ENCODE measurements at regions not wholly inside any gene's neighbourhood (a gene's known extent, or its start where the extent isn't known, plus 50 kb on each side); places are given as distances from the start of the nearest gene placed in this dataset.

DNA sequence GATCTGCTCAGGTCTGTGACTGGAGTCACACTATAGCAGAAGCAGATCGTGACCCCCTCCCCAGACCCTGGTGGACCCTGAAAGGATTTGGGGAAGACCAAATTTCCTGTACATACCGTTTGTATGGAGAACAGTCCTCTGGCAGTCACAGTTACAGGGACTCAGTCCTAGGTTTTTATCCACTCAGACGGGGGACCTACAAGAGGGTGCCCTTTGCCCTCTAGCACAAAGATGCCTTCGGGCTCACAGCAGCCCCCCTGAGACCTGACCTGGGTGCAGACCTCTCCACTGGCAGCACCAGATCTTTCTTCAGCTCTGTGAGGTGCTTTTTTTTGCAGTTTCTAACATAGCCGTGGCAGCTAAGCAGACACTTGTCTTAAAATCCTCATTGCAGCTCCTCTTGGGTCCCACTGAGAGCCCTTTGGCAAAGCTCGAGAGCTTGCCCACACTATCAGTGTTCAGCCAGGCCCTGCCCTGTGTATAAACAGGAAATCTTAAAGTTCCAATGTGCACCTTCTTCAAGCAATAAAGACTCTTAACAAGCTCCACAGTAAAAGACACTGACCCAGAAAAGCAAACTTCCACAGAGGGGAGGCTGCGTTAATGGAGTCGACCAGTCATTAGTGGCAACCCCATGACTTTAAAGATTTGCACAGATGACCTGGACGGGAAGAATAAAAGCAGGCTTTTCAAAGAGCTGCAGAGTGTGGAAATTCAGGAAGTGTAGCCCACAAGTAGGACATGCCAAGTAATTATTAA, 71.8 kb upstream of the LHFPL2 start:
- Histone ChIP-seq H3K4me1 (ENCODE audit: control insufficient read depth, low read length) (peaks cover 52% of the 10 kb centered on the region), H3K27ac (ENCODE audit: low read depth, low read length) (no peak overlapping the region), H3K9me3 (ENCODE audit: control insufficient read depth, insufficient read depth, low read length) (no peaks in the 10 kb centered on the region), H3K4me2 (ENCODE audit: low read length) (peak overlapping the region; percentile 29), H3K36me3 (ENCODE audit: control insufficient read depth, low read length) (no peaks in the 10 kb centered on the region), H3F3A (ENCODE audit: control insufficient read depth, insufficient read depth) (no peaks in the 10 kb centered on the region), H3K27me3 (ENCODE audit: control insufficient read depth, low read length) (no peaks in the 10 kb centered on the region), H3K79me2 (ENCODE audit: control insufficient read depth, low read length) (no peaks in the 10 kb centered on the region), H3K4me3 (ENCODE audit: low read length) (peak overlapping the region; percentile 20; the same call in 1 of the 2 replicates), H4K20me1 (ENCODE audit: control insufficient read depth, insufficient read depth, low read depth, low read length) (no peaks in the 10 kb centered on the region), H3K9me2 (replicated peaks; ENCODE audit: control insufficient read depth, low read length) (no peaks in the 10 kb centered on the region)
- no peak for TF ChIP-seq EZH2phosphoT487 (IDR thresholded peaks at IDR 0.05; ENCODE audit: borderline replicate concordance, low read length)
- TF ChIP-seq, protein P1, sequence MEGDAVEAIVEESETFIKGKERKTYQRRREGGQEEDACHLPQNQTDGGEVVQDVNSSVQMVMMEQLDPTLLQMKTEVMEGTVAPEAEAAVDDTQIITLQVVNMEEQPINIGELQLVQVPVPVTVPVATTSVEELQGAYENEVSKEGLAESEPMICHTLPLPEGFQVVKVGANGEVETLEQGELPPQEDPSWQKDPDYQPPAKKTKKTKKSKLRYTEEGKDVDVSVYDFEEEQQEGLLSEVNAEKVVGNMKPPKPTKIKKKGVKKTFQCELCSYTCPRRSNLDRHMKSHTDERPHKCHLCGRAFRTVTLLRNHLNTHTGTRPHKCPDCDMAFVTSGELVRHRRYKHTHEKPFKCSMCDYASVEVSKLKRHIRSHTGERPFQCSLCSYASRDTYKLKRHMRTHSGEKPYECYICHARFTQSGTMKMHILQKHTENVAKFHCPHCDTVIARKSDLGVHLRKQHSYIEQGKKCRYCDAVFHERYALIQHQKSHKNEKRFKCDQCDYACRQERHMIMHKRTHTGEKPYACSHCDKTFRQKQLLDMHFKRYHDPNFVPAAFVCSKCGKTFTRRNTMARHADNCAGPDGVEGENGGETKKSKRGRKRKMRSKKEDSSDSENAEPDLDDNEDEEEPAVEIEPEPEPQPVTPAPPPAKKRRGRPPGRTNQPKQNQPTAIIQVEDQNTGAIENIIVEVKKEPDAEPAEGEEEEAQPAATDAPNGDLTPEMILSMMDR (IDR thresholded peaks at IDR 0.05; ENCODE audit: low read depth, low read length, poor library complexity, severe bottlenecking): no peak

DNA sequence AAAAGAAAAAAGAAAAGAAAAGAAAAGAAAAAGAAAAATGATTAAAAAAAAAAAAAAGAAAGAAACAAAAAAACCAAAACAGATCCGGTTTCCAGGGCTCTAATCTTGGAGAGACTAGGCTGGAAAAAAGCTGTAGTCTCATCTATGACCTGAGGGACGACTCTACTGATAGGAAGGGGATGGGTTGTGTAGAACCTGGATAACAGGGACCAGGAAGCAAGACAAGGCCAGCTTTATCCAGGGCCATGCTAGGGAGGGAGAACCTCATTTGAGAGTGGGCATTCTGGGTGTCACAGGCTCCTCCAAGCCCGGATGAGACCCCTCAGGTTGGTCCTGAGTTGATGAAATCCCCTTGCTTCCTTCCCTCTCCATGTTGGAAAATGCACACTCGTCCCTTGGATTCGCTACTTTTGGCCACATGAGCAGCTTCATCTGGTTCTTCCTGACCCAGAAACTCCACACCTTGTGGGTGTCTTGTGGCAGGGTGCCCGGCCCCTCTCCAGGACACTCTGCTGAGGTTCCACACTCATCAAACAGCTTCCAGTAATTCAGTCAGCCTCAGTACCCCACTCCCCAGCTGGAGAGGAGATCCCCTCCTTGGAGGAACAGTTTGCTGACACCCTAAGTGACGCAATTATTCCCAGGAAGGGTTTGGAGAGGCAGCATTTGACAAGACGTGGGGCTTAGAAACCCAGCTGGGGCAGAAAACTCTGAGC, 71.1 kb upstream of the LHFPL2 start:
- H3F3A ChIP-seq (ENCODE audit: control insufficient read depth, insufficient read depth): no peaks in the 10 kb centered on the region
- no peaks in the 10 kb centered on the region for H3K36me3 ChIP-seq (ENCODE audit: control insufficient read depth, low read length)
- H4K20me1 ChIP-seq (ENCODE audit: control insufficient read depth, insufficient read depth, low read depth, low read length): no peaks in the 10 kb centered on the region
- no peaks in the 10 kb centered on the region for H3K79me2 ChIP-seq (ENCODE audit: control insufficient read depth, low read length)
- H3K4me3 ChIP-seq (ENCODE audit: low read length): no peak overlapping the region
- H3K27ac ChIP-seq (ENCODE audit: low read depth, low read length): no peak overlapping the region
- H3K9me2 ChIP-seq (replicated peaks; ENCODE audit: control insufficient read depth, low read length): no peaks in the 10 kb centered on the region
- H3K27me3 ChIP-seq (ENCODE audit: control insufficient read depth, low read length): no peaks in the 10 kb centered on the region
- TF ChIP-seq EZH2phosphoT487 (IDR thresholded peaks at IDR 0.05; ENCODE audit: borderline replicate concordance, low read length): no peak
- TF ChIP-seq, protein P1 (IDR thresholded peaks at IDR 0.05; ENCODE audit: low read depth, low read length, poor library complexity, severe bottlenecking): no peak
- H3K4me1 ChIP-seq (ENCODE audit: control insufficient read depth, low read length): peaks cover 49% of the 10 kb centered on the region
- H3K4me2 ChIP-seq (ENCODE audit: low read length): no peak overlapping the region
- H3K9me3 ChIP-seq (ENCODE audit: control insufficient read depth, insufficient read depth, low read length): no peaks in the 10 kb centered on the region

DNA sequence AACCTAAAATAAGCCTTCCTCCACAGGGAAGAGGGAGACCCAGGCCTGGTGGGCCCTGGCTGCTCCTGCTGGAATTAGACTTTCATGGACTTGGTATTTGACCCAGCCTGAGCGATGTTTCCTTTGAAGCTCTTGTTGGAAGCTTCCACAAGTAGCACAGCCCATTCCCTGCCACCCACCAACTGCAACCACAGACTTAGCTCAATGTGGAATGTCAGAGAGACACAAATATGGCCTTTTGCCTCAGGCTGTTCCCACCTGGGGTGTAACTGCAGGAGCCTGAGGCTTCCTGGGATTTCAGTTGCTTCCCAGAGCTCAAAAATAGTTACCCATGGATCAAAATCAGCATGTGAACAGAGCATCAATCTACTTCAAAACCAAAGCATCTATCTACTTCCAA, 70.3 kb upstream of the LHFPL2 start:
- Histone ChIP-seq H3K9me3 (ENCODE audit: control insufficient read depth, insufficient read depth, low read length) (no peaks in the 10 kb centered on the region), H3K4me3 (ENCODE audit: low read length) (no peak overlapping the region), H4K20me1 (ENCODE audit: control insufficient read depth, insufficient read depth, low read depth, low read length) (no peaks in the 10 kb centered on the region), H3K36me3 (ENCODE audit: control insufficient read depth, low read length) (no peaks in the 10 kb centered on the region), H3F3A (ENCODE audit: control insufficient read depth, insufficient read depth) (no peaks in the 10 kb centered on the region), H3K79me2 (ENCODE audit: control insufficient read depth, low read length) (no peaks in the 10 kb centered on the region), H3K27me3 (ENCODE audit: control insufficient read depth, low read length) (no peaks in the 10 kb centered on the region), H3K4me1 (ENCODE audit: control insufficient read depth, low read length) (peaks cover 42% of the 10 kb centered on the region), H3K4me2 (ENCODE audit: low read length) (no peak overlapping the region), H3K9me2 (replicated peaks; ENCODE audit: control insufficient read depth, low read length) (no peaks in the 10 kb centered on the region), H3K27ac (ENCODE audit: low read depth, low read length) (no peak overlapping the region)
- no peak for TF ChIP-seq EZH2phosphoT487 (IDR thresholded peaks at IDR 0.05; ENCODE audit: borderline replicate concordance, low read length)
- TF ChIP-seq, protein P1 (IDR thresholded peaks at IDR 0.05; ENCODE audit: low read depth, low read length, poor library complexity, severe bottlenecking): no peak

All from DOHH2 (cell line).